Transverse colon (tissue), 3 donors: ENCODE measurements at regions not wholly inside any gene's neighbourhood (a gene's known extent, or its start where the extent isn't known, plus 50 kb on each side); places are given as distances from the start of the nearest gene placed in this dataset.

Source experiments
- POLR2A ChIP-seq: fragments of 450-650 bp; IDR thresholded peaks from one replicate; pipeline ENCODE4 v1.6.1; 2016; ENCODE audit warnings: antibody characterized with exemption, mild to moderate bottlenecking, moderate library complexity
- TF ChIP-seq, protein P1 (sequence below), 5 experiments: fragments of 200-600 bp in 3 of 5; fragments of 450-650 bp in 2 of 5; sonication (generic) in 3 of 5; IDR thresholded peaks; 1 replicate in 2 of 5; 2 replicates in 3 of 5; pipeline ENCODE4 v1.5.1; 2016 to 2017; ENCODE audit warnings: antibody characterized with exemption in 5 of 5, inconsistent platforms in 3 of 5, mild to moderate bottlenecking in 2 of 5, moderate library complexity in 1 of 5

DNA sequence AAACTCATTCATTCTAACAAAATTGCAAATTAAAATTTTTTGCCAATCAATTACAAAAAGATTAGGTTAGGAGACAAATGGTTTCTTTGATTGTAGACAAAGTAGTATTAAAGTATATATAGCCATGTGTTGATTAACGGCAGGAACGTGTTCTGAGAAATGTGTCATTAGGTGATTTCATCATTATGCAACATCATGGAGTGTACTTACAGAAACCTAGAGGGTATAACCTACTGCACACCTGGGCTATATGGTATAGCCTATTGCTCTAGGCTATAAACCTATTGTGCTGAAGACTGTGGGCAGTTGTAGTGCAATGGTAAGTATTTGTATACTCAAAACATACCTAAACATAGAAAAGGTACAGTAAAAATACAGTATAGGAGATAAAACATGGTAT lies 906.8 kb upstream of the SPRY2 start:
- TF ChIP-seq POLR2A: no peak
- TF ChIP-seq, protein P1, sequence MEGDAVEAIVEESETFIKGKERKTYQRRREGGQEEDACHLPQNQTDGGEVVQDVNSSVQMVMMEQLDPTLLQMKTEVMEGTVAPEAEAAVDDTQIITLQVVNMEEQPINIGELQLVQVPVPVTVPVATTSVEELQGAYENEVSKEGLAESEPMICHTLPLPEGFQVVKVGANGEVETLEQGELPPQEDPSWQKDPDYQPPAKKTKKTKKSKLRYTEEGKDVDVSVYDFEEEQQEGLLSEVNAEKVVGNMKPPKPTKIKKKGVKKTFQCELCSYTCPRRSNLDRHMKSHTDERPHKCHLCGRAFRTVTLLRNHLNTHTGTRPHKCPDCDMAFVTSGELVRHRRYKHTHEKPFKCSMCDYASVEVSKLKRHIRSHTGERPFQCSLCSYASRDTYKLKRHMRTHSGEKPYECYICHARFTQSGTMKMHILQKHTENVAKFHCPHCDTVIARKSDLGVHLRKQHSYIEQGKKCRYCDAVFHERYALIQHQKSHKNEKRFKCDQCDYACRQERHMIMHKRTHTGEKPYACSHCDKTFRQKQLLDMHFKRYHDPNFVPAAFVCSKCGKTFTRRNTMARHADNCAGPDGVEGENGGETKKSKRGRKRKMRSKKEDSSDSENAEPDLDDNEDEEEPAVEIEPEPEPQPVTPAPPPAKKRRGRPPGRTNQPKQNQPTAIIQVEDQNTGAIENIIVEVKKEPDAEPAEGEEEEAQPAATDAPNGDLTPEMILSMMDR (IDR thresholded peaks at IDR 0.05): no peak
